A673 (cell line): ENCODE measurements at regions not wholly inside any gene's neighbourhood (a gene's known extent, or its start where the extent isn't known, plus 50 kb on each side); places are given as distances from the start of the nearest gene placed in this dataset.

Source experiments
- BruUV-seq: library from RNA; stranded (reverse); fragments of 400-500 nt; replicated peaks from 2 replicates; lab custom pipeline; 2021; lab: Mats Ljungman, UMichigan
- CTCF ChIA-PET: fragments of 300-600 bp; sonication (Branson Sonifier 250); formaldehyde crosslinking; loops from one replicate; lab custom pipeline; 2022; ENCODE audit warnings: antibody characterized with exemption; lab: Charles Lee
- POLR2A ChIA-PET: fragments of 300-600 bp; sonication (Branson Sonifier 250); formaldehyde crosslinking; loops from one replicate; lab custom pipeline; 2022; ENCODE audit warnings: antibody characterized with exemption; ENCODE audit not compliant: low non-redundant PET; lab: Charles Lee
- DNase-seq: peaks from one replicate; pipeline ENCODE4 v3.0.0-alpha.2; 2015; ENCODE audit warnings: low spot score
- H3K27ac ChIP-seq: fragments of 200-600 bp; sonication (generic); 2 replicates; pipeline ENCODE4 v1.5.1; 2016; ENCODE audit warnings: mixed run types, low read depth, mild to moderate bottlenecking, mixed read lengths, antibody characterized with exemption, low read length; ENCODE audit not compliant: poor library complexity, severe bottlenecking
- H3K27me3 ChIP-seq: fragments of 200-600 bp; sonication (generic); replicated peaks from 2 replicates; pipeline ENCODE4 v1.6.1; 2017; ENCODE audit warnings: mixed run types, low read depth, mild to moderate bottlenecking, mixed read lengths, antibody characterized with exemption, low read length; ENCODE audit not compliant: insufficient read depth, poor library complexity
- H3K36me3 ChIP-seq: fragments of 200-600 bp; sonication (generic); 2 replicates; pipeline ENCODE4 v1.6.1; 2016; ENCODE audit warnings: mixed run types, mild to moderate bottlenecking, mixed read lengths, antibody characterized with exemption, low read length; ENCODE audit not compliant: insufficient read depth, poor library complexity, severe bottlenecking
- H3K4me1 ChIP-seq: fragments of 200-600 bp; sonication (generic); 2 replicates; pipeline ENCODE4 v1.6.1; 2017; ENCODE audit warnings: mixed run types, mild to moderate bottlenecking, mixed read lengths, antibody characterized with exemption, low read length; ENCODE audit not compliant: insufficient read depth, poor library complexity, severe bottlenecking
- H3K4me3 ChIP-seq: fragments of 200-600 bp; sonication (generic); 2 replicates; pipeline ENCODE4 v1.5.1; 2016; ENCODE audit warnings: low read depth, mixed run types, mild to moderate bottlenecking, mixed read lengths, low read length; ENCODE audit not compliant: poor library complexity, severe bottlenecking
- H3K9me3 ChIP-seq: fragments of 200-600 bp; sonication (generic); 2 replicates; pipeline ENCODE4 v1.6.1; 2016; ENCODE audit warnings: mixed run types, low read depth, mild to moderate bottlenecking, mixed read lengths, antibody characterized with exemption, low read length; ENCODE audit not compliant: poor library complexity, severe bottlenecking
- EZH2 ChIP-seq: fragments of 200-600 bp; sonication (generic); IDR thresholded peaks from 2 replicates; pipeline ENCODE4 v1.6.1; 2017; ENCODE audit warnings: borderline replicate concordance, low read depth, mild to moderate bottlenecking, mixed read lengths, antibody characterized with exemption, low read length; ENCODE audit not compliant: poor library complexity, severe bottlenecking
- intact Hi-C: fragments of 100-400 bp; cut with micrococcal nuclease; formaldehyde crosslinking; loops from one replicate; pipeline ENCODE4 v1.10.0; 2022; ENCODE audit not compliant: unreplicated experiment
- TF ChIP-seq, protein P1 (sequence below): fragments of 300-800, 200-600 bp; sonication (generic); conservative IDR thresholded peaks from 2 replicates; pipeline ENCODE4 v1.5.1; 2017; ENCODE audit warnings: low read depth, mild to moderate bottlenecking, antibody characterized with exemption, low read length, moderate library complexity, mixed read lengths

DNA sequence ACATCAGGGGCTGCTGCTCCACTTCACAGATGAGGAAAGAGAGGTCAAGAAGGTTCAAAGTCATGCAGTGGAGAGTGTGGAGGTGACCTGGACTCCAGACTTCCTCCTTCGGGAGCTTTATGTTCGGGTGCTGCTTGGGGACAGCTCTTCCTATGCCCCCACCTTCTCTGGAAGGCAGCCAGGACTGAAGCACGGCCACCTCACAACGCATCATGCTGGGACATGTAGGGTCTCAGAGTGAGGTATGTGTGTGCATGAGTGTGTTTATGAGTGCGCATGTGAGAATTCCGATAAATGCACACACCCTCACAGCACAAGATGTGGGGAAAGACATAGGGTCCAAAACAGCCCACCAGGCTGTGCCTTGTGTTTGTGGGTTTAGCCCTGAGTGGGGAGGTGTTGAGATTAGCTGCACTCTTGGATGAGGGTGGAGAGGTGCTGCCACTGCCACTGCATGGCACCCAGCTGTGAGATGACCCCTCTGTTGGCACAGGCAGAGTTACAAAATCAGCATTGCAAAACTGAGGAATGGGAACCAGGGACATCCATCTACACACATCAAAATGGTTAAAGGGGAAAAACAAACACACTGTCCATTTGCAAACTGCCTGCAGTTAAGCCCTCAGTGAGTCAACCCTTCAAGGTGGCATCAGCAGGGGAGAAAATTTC lies 367.4 kb downstream of the SEC14L1 start:
- ChIA-PET POLR2A (no interaction called here), CTCF (no interaction called here)
- intact Hi-C loops: no loop called here
- Histone ChIP-seq H3K4me3 (no peak overlapping the region), H3K36me3 (no peaks in the 10 kb centered on the region), H3K27ac (no peak overlapping the region), H3K27me3 (no peaks in the 10 kb centered on the region), H3K9me3 (no peaks in the 10 kb centered on the region), H3K4me1 (no peaks in the 10 kb centered on the region)
- DNase-seq: no peak
- no TSS peak for BruUV-seq
- TF ChIP-seq EZH2: no peak
- TF ChIP-seq, protein P1, sequence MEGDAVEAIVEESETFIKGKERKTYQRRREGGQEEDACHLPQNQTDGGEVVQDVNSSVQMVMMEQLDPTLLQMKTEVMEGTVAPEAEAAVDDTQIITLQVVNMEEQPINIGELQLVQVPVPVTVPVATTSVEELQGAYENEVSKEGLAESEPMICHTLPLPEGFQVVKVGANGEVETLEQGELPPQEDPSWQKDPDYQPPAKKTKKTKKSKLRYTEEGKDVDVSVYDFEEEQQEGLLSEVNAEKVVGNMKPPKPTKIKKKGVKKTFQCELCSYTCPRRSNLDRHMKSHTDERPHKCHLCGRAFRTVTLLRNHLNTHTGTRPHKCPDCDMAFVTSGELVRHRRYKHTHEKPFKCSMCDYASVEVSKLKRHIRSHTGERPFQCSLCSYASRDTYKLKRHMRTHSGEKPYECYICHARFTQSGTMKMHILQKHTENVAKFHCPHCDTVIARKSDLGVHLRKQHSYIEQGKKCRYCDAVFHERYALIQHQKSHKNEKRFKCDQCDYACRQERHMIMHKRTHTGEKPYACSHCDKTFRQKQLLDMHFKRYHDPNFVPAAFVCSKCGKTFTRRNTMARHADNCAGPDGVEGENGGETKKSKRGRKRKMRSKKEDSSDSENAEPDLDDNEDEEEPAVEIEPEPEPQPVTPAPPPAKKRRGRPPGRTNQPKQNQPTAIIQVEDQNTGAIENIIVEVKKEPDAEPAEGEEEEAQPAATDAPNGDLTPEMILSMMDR: no peak

DNA sequence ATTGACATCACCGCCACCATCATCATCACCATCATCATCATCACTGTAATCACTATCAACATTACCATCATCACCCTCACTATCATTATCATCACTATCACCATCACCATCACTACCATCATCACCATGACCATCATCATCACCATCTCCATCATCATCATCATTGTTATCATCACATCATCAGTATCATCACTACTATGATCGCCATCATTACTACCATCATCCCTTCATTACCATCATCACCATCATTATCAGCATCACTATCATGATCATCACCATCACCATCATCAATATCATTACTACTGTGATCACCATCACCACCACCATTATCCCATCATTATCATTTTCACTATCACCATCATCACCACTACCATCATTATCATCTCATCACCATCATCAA lies 368.3 kb downstream of the SEC14L1 start:
- intact Hi-C loops: no loop called here
- CTCF ChIA-PET: no interaction called here

DNA sequence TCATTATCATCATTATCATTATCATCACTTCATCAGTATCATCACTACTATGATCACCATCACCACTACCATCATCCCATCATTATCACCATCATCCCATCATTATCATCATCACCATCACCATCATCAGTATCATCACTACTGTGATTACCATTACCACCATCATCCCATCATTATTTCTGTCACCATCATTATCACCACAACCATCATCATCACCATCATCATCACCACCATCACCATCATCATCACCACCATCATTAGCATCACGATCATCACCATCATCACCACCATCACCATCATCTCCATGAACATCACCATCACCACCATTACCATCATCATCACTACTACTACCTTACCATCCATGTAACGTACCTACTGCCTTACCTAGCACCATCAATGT lies 368.8 kb downstream of the SEC14L1 start:
- POLR2A ChIA-PET: no interaction called here
- Histone ChIP-seq H3K9me3 (no peaks in the 10 kb centered on the region), H3K27me3 (no peaks in the 10 kb centered on the region), H3K36me3 (no peaks in the 10 kb centered on the region), H3K4me3 (no peak overlapping the region), H3K27ac (no peak overlapping the region), H3K4me1 (no peaks in the 10 kb centered on the region)
- BruUV-seq: no TSS peak
- no peak for TF ChIP-seq EZH2
- TF ChIP-seq, protein P1: no peak
- CTCF ChIA-PET: no interaction called here
- intact Hi-C loops: no loop called here
- no peak for DNase-seq

More for the DNA sequence above, 368.3 kb downstream of the SEC14L1 start:
- H3K9me3 ChIP-seq: no peaks in the 10 kb centered on the region
- POLR2A ChIA-PET: no interaction called here
- no peaks in the 10 kb centered on the region for H3K36me3 ChIP-seq
- H3K27me3 ChIP-seq: no peaks in the 10 kb centered on the region
- H3K4me3 ChIP-seq: no peak overlapping the region
- H3K27ac ChIP-seq: no peak overlapping the region
- H3K4me1 ChIP-seq: no peaks in the 10 kb centered on the region
- DNase-seq: no peak
- TF ChIP-seq, protein P1: no peak
- no peak for TF ChIP-seq EZH2
- no TSS peak for BruUV-seq
